Mucosa of descending colon (tissue), 3 donors: ENCODE measurements at regions not wholly inside any gene's neighbourhood (a gene's known extent, or its start where the extent isn't known, plus 50 kb on each side); places are given as distances from the start of the nearest gene placed in this dataset.

Experiments
- ATAC-seq: fragments of 200-7000 bp; cut with Tn5 transposase; one replicate; pipeline ENCODE4 v1.9.1; 2020; ENCODE audit warnings: mild to moderate bottlenecking, moderate library complexity
- DNase-seq, 3 donors: peaks; one replicate each; pipeline ENCODE4 v3.0.0-alpha.2; 2020
- H3K36me3 ChIP-seq: fragments of 200-600 bp; one replicate; pipeline ENCODE4 v1.8.0; 2021; ENCODE audit warnings: low read depth, mild to moderate bottlenecking
- H3K4me1 ChIP-seq: fragments of 200-600 bp; one replicate; pipeline ENCODE4 v1.8.0; 2021; ENCODE audit warnings: low read depth, mild to moderate bottlenecking
- H3K4me3 ChIP-seq: fragments of 200-600 bp; one replicate; pipeline ENCODE4 v1.8.0; 2021; ENCODE audit warnings: mild to moderate bottlenecking
- H3K9me3 ChIP-seq: fragments of 200-600 bp; one replicate; pipeline ENCODE4 v1.8.0; 2021; ENCODE audit warnings: mild to moderate bottlenecking
- CTCF ChIP-seq: fragments of 200-600 bp; IDR thresholded peaks from one replicate; pipeline ENCODE4 v1.8.0; 2022; ENCODE audit warnings: antibody characterized with exemption, mild to moderate bottlenecking
- intact Hi-C, 2 donors: fragments of 100-400 bp; cut with DNase I in 1 of 2; cut with micrococcal nuclease in 1 of 2; formaldehyde crosslinking; loops; one replicate each; pipeline versions ENCODE4 v1.11.0 to v1.11.1; 2022; cut with DNase I, micrococcal nuclease
- donor health status: DM: no; HTN: no; CAD: no; lungs with moderate emphysema.
- donor health status: DM: no; HTN: no; CAD: no.
- donor health status: DM: no; HTN: yes; CAD: no.

GRCh38 chr16:85231959-85232358 is 119.7 kb upstream of the CIBAR2 start:
- no peak for DNase-seq
- H3K4me1 ChIP-seq, result peaks cover 6% of the 10 kb centered on the region
- intact Hi-C loops, result no loop called here

DNA sequence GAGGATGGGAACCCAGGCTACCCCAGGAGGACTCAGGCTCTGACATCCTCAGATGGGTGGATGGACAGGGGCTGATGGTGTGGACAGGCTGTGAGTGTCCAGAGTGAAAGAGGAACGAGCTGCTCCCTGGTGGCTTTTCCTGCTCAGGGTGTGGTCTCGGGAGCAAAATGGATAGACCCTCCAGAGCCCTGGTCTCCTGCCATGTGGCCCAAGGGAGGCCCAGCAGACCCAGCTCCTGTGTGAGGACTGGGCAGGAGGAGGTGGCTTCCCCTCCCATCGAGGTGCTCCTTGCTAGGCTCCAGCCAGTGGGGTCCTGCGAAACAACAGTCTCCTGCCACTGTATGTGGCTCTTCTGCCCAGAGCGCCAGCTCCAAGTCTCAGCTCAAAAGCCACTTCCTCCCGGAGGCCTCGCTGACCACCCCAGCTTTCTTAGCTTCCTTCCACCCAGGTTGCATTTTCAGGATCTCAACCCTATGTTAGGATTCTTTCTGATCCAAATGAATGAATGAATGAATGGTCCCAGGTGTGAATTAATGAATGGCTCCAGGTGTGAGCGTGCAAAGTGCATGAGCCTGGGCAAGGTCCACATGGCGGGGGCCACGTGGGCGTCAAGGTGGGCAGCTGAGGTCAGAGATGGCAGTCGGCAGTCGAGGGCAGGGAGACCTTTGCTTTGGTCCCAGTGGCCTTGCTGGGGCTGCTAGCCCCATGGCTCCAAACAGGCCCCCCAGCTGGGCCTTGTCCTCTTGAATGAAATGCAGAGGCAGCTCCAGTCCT is 120.3 kb upstream of the CIBAR2 start:
- intact Hi-C loops, result no loop called here
- H3K4me3 ChIP-seq, result no peak overlapping the region
- DNase-seq (no peak), ATAC-seq (no peak)
- H3K4me1 ChIP-seq, result peaks cover 6% of the 10 kb centered on the region
- TF ChIP-seq CTCF, result no peak
- H3K9me3 ChIP-seq, result no peaks in the 10 kb centered on the region
- no peaks in the 10 kb centered on the region for H3K36me3 ChIP-seq

More at GRCh38 chr16:85231959-85232358, 119.7 kb upstream of the CIBAR2 start:
- no peaks in the 10 kb centered on the region for H3K36me3 ChIP-seq
- TF ChIP-seq CTCF, result no peak
- no peaks in the 10 kb centered on the region for H3K9me3 ChIP-seq
- no peak overlapping the region for H3K4me3 ChIP-seq
- no peak for ATAC-seq

GRCh38 chr16:85233516-85233915 is 121.2 kb upstream of the CIBAR2 start:
- TF ChIP-seq CTCF, result no peak
- ATAC-seq (no peak), DNase-seq (no peak)
- Histone ChIP-seq H3K4me3 (no peak overlapping the region), H3K4me1 (peaks cover 6% of the 10 kb centered on the region), H3K9me3 (no peaks in the 10 kb centered on the region), H3K36me3 (no peaks in the 10 kb centered on the region)
- intact Hi-C loops, result no loop called here

- no peak for TF ChIP-seq CTCF
- H3K4me3 ChIP-seq, result no peak overlapping the region
- DNase-seq (peak; percentile 59 to 65 (median 64)), ATAC-seq (peak; percentile 56)
- peaks cover 6% of the 10 kb centered on the region for H3K4me1 ChIP-seq
- intact Hi-C loops, result no loop called here
- H3K36me3 ChIP-seq, result no peaks in the 10 kb centered on the region
- no peaks in the 10 kb centered on the region for H3K9me3 ChIP-seq
Measured at GRCh38 chr16:85234310-85235204, 122.3 kb upstream of the CIBAR2 start.

DNA sequence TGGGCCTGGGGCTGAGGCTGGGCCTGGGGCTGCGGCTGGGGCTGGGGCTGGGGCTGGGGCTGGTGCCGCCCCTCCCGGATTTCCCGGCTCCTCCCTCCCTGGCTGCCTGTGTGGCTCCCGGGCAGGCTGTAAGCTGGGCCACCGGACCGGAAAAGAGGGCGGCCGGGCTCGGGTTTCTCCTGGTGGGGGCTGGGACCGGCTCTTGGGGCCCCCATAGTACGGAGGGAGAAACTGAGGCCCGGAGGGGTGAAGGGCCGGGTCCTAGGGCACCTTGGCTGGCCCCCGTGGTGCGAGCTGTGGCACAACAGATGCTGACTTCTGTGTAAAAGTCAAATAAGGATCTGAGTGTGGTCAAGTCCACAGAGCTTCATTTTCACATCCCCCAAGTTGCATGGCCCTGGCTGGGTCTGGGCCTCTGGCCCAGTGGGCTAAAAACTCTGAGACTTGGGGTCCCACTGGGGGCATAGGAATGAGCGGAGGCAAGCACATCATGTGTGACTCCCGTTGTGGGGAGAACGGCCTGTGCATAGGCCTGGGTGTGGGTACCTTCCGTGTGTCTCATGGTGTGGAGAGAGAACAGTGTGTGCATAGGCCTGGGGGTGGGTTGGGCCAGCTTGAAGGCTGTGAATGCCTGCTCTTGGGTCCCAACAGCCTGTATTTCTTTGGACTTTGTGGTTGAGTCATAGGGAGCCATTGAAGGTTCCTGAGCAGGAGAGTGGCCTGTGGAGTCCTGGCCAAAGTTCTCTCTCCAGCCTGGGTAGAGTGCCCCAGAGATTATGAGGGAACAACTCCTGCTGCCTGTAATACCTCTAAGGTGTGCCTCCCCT is 123.9 kb upstream of the CIBAR2 start:
- no peaks in the 10 kb centered on the region for H3K36me3 ChIP-seq
- no peaks in the 10 kb centered on the region for H3K9me3 ChIP-seq
- no peak for TF ChIP-seq CTCF
- H3K4me3 ChIP-seq, result no peak overlapping the region
- H3K4me1 ChIP-seq, result peaks cover 6% of the 10 kb centered on the region
- ATAC-seq (peak; percentile 27), DNase-seq (peak in 2 of 3 donors; percentile 28 to 48)
- intact Hi-C loops, result no loop called here
